Tibial nerve (tissue), 4 donors: ENCODE measurements at regions not wholly inside any gene's neighbourhood (a gene's known extent, or its start where the extent isn't known, plus 50 kb on each side); places are given as distances from the start of the nearest gene placed in this dataset.

Experiments used
- CTCF ChIP-seq, 5 experiments: fragments of 200-600 bp in 3 of 5; fragments of 450-650 bp in 2 of 5; sonication (generic) in 3 of 5; IDR thresholded peaks; one replicate each; pipeline ENCODE4 v1.5.1; 2016 to 2019; ENCODE audit warnings: antibody characterized with exemption in 5 of 5, mild to moderate bottlenecking in 3 of 5, moderate library complexity in 2 of 5
- EP300 ChIP-seq, 2 donors: sonication (generic); formaldehyde crosslinking; IDR thresholded peaks; one replicate each; pipeline ENCODE4 v1.6.1; 2017; ENCODE audit warnings: antibody characterized with exemption in 2 of 2, mild to moderate bottlenecking in 1 of 2
- POLR2A ChIP-seq, 2 donors: fragments of 450-650 bp; IDR thresholded peaks; one replicate each; pipeline ENCODE4 v1.6.1; 2017; ENCODE audit warnings: antibody characterized with exemption in 2 of 2, mild to moderate bottlenecking in 2 of 2, moderate library complexity in 2 of 2

GRCh38 chr1:187092104-187092503, 263.4 kb downstream of the PLA2G4A start:
- no peak for TF ChIP-seq POLR2A (IDR thresholded peaks at IDR 0.05)
- TF ChIP-seq CTCF (IDR thresholded peaks at IDR 0.05) = no peak
- TF ChIP-seq EP300 (IDR thresholded peaks at IDR 0.05) = no peak
